C1 segment of cervical spinal cord (tissue), 14 donors: ENCODE measurements at regions not wholly inside any gene's neighbourhood (a gene's known extent, or its start where the extent isn't known, plus 50 kb on each side); places are given as distances from the start of the nearest gene placed in this dataset.
A peak's percentile ranks its signal among the peaks of the same experiment; 100 is the strongest.

Experiments used
- DNase-seq, 14 donors: peaks; one replicate each; lab custom pipeline; 2025; lab: John Stamatoyannopoulos, UW

- DNase-seq: no peak
These were observed 376.8 kb upstream of the C2CD4B start for GRCh38 chr15:62541846-62542245.

GRCh38 chr15:62544446-62544845 lies 379.4 kb upstream of the C2CD4B start:
- DNase-seq: no peak

GRCh38 chr15:62545467-62546227 lies 380.6 kb upstream of the C2CD4B start:
- peak in 11 of 14 donors; percentile 27 to 74 (median 51) for DNase-seq

- no peak for DNase-seq
These were observed 381.5 kb upstream of the C2CD4B start for GRCh38 chr15:62546628-62547027.

GRCh38 chr15:62547584-62547983 lies 382.5 kb upstream of the C2CD4B start:
- DNase-seq: no peak

GRCh38 chr15:62549345-62549970 lies 384.4 kb upstream of the C2CD4B start:
- DNase-seq: no peak

- no peak for DNase-seq
These were observed 385.0 kb upstream of the C2CD4B start for GRCh38 chr15:62550106-62550505.

- no peak for DNase-seq
These were observed 387.4 kb upstream of the C2CD4B start for GRCh38 chr15:62552444-62552843.

GRCh38 chr15:62553911-62554563 lies 389.0 kb upstream of the C2CD4B start:
- DNase-seq: no peak

GRCh38 chr15:62558640-62559380 lies 393.7 kb upstream of the C2CD4B start:
- DNase-seq: no peak

GRCh38 chr15:62559381-62559733 lies 394.3 kb upstream of the C2CD4B start:
- no peak for DNase-seq

GRCh38 chr15:62561059-62561519 lies 396.0 kb upstream of the C2CD4B start:
- DNase-seq: no peak

- DNase-seq: no peak
These were observed 396.5 kb upstream of the C2CD4B start for GRCh38 chr15:62561571-62561970.

GRCh38 chr15:62564886-62565633 lies 400.0 kb upstream of the C2CD4B start:
- DNase-seq: no peak

- DNase-seq: no peak
These were observed 400.5 kb upstream of the C2CD4B start for GRCh38 chr15:62565634-62566026.

GRCh38 chr15:62566248-62566647 lies 401.2 kb upstream of the C2CD4B start:
- no peak for DNase-seq

- DNase-seq: no peak
These were observed 402.4 kb upstream of the C2CD4B start for GRCh38 chr15:62567501-62567900.

GRCh38 chr15:62568004-62568403 lies 402.9 kb upstream of the C2CD4B start:
- DNase-seq: no peak

GRCh38 chr15:62568702-62569101 lies 403.6 kb upstream of the C2CD4B start:
- no peak for DNase-seq

- DNase-seq: peak in 1 of 14 donors; percentile 10
These were observed 404.6 kb upstream of the C2CD4B start for GRCh38 chr15:62569460-62570404.
